DOHH2 (cell line): ENCODE measurements at regions not wholly inside any gene's neighbourhood (a gene's known extent, or its start where the extent isn't known, plus 50 kb on each side); places are given as distances from the start of the nearest gene placed in this dataset.

Experiments used
- EZH2phosphoT487 ChIP-seq: fragments of 200-600 bp; sonication (generic); IDR thresholded peaks from 2 replicates; pipeline ENCODE4 v1.6.1; 2017; ENCODE audit warnings: borderline replicate concordance, mild to moderate bottlenecking, antibody characterized with exemption, low read length, moderate library complexity, mixed read lengths
- TF ChIP-seq, protein P1 (sequence below): fragments of 200-600 bp; sonication (generic); IDR thresholded peaks from one replicate; pipeline ENCODE4 v1.5.1; 2014; ENCODE audit warnings: antibody characterized with exemption, mild to moderate bottlenecking, low read depth, low read length; ENCODE audit not compliant: poor library complexity, severe bottlenecking

DNA sequence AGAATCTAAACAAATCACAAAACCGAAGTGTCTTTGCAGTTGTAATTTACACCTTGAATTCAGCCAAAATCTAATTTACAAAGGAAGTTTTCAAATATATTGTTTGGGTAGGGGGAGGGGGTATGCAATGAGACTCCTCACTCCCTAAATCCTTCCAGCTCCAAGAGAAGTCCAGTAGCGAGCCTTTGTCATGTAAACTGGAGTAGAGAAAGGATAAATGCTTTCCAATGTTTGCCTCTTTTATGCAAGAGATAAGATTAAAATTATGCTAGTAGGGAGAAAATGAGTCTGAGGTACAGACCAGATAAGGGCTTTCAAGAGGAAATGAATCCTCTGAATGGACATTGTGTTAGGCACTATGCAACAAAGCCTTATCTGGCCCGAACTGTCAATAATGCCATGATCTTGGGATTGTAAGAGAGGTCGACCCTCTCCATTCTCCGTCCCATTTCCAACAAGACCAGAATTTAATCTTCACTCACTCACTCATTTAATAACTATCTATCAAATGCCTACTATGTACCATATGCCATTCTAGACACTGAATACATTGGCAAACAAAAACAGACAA is 199.2 kb downstream of the LACC1 start:
- TF ChIP-seq, protein P1, sequence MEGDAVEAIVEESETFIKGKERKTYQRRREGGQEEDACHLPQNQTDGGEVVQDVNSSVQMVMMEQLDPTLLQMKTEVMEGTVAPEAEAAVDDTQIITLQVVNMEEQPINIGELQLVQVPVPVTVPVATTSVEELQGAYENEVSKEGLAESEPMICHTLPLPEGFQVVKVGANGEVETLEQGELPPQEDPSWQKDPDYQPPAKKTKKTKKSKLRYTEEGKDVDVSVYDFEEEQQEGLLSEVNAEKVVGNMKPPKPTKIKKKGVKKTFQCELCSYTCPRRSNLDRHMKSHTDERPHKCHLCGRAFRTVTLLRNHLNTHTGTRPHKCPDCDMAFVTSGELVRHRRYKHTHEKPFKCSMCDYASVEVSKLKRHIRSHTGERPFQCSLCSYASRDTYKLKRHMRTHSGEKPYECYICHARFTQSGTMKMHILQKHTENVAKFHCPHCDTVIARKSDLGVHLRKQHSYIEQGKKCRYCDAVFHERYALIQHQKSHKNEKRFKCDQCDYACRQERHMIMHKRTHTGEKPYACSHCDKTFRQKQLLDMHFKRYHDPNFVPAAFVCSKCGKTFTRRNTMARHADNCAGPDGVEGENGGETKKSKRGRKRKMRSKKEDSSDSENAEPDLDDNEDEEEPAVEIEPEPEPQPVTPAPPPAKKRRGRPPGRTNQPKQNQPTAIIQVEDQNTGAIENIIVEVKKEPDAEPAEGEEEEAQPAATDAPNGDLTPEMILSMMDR = no peak
- TF ChIP-seq EZH2phosphoT487 = no peak
